ENCODE measurements at regions not wholly inside any gene's neighbourhood (a gene's known extent, or its start where the extent isn't known, plus 50 kb on each side); places are given as distances from the start of the nearest gene placed in this dataset.

GRCh38 chr13:32883474-32883873 is 132.7 kb upstream of the KL start:
- Histone ChIP-seq H3K9ac (no peak overlapping the region), H3K79me2 (no peaks in the 10 kb centered on the region), H3K27me3 (ENCODE audit: control insufficient read depth, insufficient read depth, low read length) (no peaks in the 10 kb centered on the region), H3K36me3 (ENCODE audit: control insufficient read depth, insufficient read depth, low read length) (no peaks in the 10 kb centered on the region), H3K27ac (no peak overlapping the region), H2AFZ (no peak overlapping the region), H3K9me3 (ENCODE audit: control insufficient read depth, low read length) (no peaks in the 10 kb centered on the region), H3K4me2 (ENCODE audit: low read length) (no peak overlapping the region), H3K4me1 (no peaks in the 10 kb centered on the region), H3K4me3 (ENCODE audit: low read depth, low read length) (no peak overlapping the region)
- TF ChIP-seq CTCF (IDR thresholded peaks at IDR 0.05), result no peak

GRCh38 chr13:32887617-32888016 is 128.6 kb upstream of the KL start:
- Histone ChIP-seq H2AFZ (no peak overlapping the region), H3K27me3 (ENCODE audit: control insufficient read depth, insufficient read depth, low read length) (no peaks in the 10 kb centered on the region), H3K79me2 (no peaks in the 10 kb centered on the region), H3K4me2 (ENCODE audit: low read length) (no peak overlapping the region), H3K4me3 (ENCODE audit: low read depth, low read length) (no peak overlapping the region), H3K9ac (no peak overlapping the region), H3K4me1 (no peaks in the 10 kb centered on the region), H3K27ac (no peak overlapping the region), H3K36me3 (ENCODE audit: control insufficient read depth, insufficient read depth, low read length) (no peaks in the 10 kb centered on the region), H3K9me3 (ENCODE audit: control insufficient read depth, low read length) (no peaks in the 10 kb centered on the region)
- no peak for TF ChIP-seq CTCF (IDR thresholded peaks at IDR 0.05)

- no peaks in the 10 kb centered on the region for H3K9me3 ChIP-seq (ENCODE audit: control insufficient read depth, low read length)
- no peaks in the 10 kb centered on the region for H3K36me3 ChIP-seq (ENCODE audit: control insufficient read depth, insufficient read depth, low read length)
- no peaks in the 10 kb centered on the region for H3K27me3 ChIP-seq (ENCODE audit: control insufficient read depth, insufficient read depth, low read length)
- no peak overlapping the region for H3K4me3 ChIP-seq (ENCODE audit: low read depth, low read length)
- H3K9ac ChIP-seq, result no peak overlapping the region
- H3K79me2 ChIP-seq, result no peaks in the 10 kb centered on the region
- no peak for TF ChIP-seq CTCF (IDR thresholded peaks at IDR 0.05)
- H2AFZ ChIP-seq, result no peak overlapping the region
- H3K4me2 ChIP-seq (ENCODE audit: low read length), result no peak overlapping the region
- no peak overlapping the region for H3K27ac ChIP-seq
- no peaks in the 10 kb centered on the region for H3K4me1 ChIP-seq
Measured at GRCh38 chr13:32889986-32890565, 126.1 kb upstream of the KL start.

- H3K4me1 ChIP-seq, result no peaks in the 10 kb centered on the region
- H3K27ac ChIP-seq, result no peak overlapping the region
- no peaks in the 10 kb centered on the region for H3K79me2 ChIP-seq
- no peak overlapping the region for H3K9ac ChIP-seq
- no peaks in the 10 kb centered on the region for H3K27me3 ChIP-seq (ENCODE audit: control insufficient read depth, insufficient read depth, low read length)
- no peak for TF ChIP-seq CTCF (IDR thresholded peaks at IDR 0.05)
- H3K4me3 ChIP-seq (ENCODE audit: low read depth, low read length), result no peak overlapping the region
- no peak overlapping the region for H3K4me2 ChIP-seq (ENCODE audit: low read length)
- no peaks in the 10 kb centered on the region for H3K9me3 ChIP-seq (ENCODE audit: control insufficient read depth, low read length)
- no peak overlapping the region for H2AFZ ChIP-seq
- H3K36me3 ChIP-seq (ENCODE audit: control insufficient read depth, insufficient read depth, low read length), result no peaks in the 10 kb centered on the region
Measured at GRCh38 chr13:32893176-32893575, 123.0 kb upstream of the KL start.

GRCh38 chr13:32894589-32895001 is 121.6 kb upstream of the KL start:
- H3K79me2 ChIP-seq, result no peaks in the 10 kb centered on the region
- H3K9ac ChIP-seq, result no peak overlapping the region
- H3K9me3 ChIP-seq (ENCODE audit: control insufficient read depth, low read length), result no peaks in the 10 kb centered on the region
- no peaks in the 10 kb centered on the region for H3K27me3 ChIP-seq (ENCODE audit: control insufficient read depth, insufficient read depth, low read length)
- no peak overlapping the region for H3K4me2 ChIP-seq (ENCODE audit: low read length)
- no peaks in the 10 kb centered on the region for H3K36me3 ChIP-seq (ENCODE audit: control insufficient read depth, insufficient read depth, low read length)
- no peak overlapping the region for H2AFZ ChIP-seq
- H3K4me1 ChIP-seq, result no peaks in the 10 kb centered on the region
- no peak overlapping the region for H3K4me3 ChIP-seq (ENCODE audit: low read depth, low read length)
- no peak overlapping the region for H3K27ac ChIP-seq
- TF ChIP-seq CTCF (IDR thresholded peaks at IDR 0.05), result no peak
